SIG-M5 treated with dmso at 0.1 percent for 504 hours (cell line): ENCODE measurements at regions not wholly inside any gene's neighbourhood (a gene's known extent, or its start where the extent isn't known, plus 50 kb on each side); places are given as distances from the start of the nearest gene placed in this dataset.

ENCODE experiments used
- DNase-seq: peaks from one replicate; lab custom pipeline; 2025; ENCODE audit not compliant: unreplicated experiment; lab: John Stamatoyannopoulos, UW

- DNase-seq, result no peak
These were observed 109.2 kb upstream of the PCDH18 start for GRCh38 chr4:137641544-137641943.

DNA sequence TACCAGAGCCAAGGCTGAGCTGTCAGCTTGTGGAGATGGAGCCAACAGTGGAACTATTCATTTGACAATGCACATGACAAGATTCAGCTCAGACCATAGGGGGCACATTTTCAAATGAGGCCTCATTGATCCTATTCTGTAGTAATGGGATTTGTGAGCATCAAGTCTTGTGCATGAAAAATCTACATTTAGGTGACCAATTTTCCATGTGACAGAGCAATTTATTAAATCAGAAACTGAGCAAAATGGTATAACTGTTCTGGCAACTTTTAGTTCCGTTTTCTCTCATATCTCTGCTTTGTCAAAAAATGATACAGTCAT is 108.5 kb upstream of the PCDH18 start:
- DNase-seq, result no peak

GRCh38 chr4:137640156-137640837 is 108.0 kb upstream of the PCDH18 start:
- DNase-seq, result no peak

GRCh38 chr4:137638934-137639333 is 106.6 kb upstream of the PCDH18 start:
- DNase-seq, result no peak

GRCh38 chr4:137635601-137636000 is 103.3 kb upstream of the PCDH18 start:
- DNase-seq, result no peak

DNA sequence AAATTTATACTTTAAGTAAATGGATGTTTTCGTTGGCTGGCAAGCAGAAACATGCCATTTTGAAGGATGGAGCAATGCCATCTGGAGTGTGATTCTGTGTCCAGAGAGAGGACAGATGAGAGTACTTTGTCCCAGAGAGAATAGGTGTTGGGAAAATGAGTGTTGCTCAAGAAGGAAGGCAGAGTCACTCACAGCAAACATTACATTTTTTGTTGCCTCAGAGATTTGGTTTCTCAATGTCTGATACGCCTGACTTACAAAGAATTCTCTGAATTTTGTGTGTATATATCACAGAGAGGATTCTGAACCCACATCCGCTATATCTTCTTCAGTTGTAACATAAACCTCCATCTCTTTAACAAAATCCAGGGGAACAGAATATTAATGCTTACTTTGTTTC is 102.8 kb upstream of the PCDH18 start:
- peak; percentile 33 for DNase-seq

DNA sequence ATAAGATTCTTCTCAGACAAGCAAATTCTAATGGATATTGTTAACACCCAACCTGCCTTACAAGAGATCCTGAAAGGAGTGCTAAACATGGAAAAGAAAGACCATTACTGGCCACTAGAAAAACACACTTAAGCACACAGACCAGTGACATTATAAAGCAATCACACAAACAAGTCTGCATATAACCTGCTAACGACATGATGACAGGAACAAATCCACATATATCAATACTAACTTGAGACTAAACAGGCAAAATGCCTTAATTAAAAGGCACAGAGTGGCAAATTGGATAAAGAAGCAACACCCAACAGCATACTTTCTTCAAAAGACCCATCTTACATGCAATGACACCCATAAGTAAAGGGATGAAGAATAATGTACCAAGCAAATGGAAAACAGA is 100.5 kb upstream of the PCDH18 start:
- no peak for DNase-seq

GRCh38 chr4:137631605-137632004 is 99.3 kb upstream of the PCDH18 start:
- no peak for DNase-seq

GRCh38 chr4:137630252-137630651 is 98.0 kb upstream of the PCDH18 start:
- no peak for DNase-seq

DNA sequence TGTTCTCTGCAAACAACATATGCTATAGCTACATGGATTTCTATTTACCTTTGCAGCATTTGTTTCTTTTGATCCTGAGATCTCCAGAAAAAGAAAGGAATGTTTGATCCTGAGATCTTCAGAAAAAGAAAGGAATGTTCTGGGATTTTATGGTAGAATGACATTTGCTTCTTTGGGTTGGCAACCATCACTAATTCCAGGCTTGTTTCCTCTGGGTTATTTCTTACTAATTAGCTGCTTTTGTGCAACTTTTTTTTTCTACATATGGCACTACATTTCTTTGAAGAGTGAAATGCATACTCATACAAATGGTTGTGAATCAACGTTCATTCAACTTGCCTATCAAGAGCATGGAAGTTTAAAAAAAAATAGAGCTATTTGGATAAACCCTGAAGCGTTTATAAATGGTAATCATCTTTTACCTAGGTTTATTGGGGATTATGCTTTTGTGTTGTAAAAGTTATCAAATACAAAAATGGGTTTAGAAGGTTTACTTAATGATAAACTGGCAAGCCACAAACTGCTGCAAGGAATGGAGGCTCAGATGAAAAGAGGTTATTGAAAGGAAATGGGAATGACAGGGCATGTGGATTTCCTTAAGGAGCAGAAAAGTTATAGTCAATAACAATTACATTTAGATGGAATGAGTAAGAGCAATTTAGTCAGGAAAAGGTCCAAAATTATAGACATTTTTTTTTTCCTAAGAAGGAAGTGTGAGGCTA is 95.6 kb upstream of the PCDH18 start:
- no peak for DNase-seq

DNA sequence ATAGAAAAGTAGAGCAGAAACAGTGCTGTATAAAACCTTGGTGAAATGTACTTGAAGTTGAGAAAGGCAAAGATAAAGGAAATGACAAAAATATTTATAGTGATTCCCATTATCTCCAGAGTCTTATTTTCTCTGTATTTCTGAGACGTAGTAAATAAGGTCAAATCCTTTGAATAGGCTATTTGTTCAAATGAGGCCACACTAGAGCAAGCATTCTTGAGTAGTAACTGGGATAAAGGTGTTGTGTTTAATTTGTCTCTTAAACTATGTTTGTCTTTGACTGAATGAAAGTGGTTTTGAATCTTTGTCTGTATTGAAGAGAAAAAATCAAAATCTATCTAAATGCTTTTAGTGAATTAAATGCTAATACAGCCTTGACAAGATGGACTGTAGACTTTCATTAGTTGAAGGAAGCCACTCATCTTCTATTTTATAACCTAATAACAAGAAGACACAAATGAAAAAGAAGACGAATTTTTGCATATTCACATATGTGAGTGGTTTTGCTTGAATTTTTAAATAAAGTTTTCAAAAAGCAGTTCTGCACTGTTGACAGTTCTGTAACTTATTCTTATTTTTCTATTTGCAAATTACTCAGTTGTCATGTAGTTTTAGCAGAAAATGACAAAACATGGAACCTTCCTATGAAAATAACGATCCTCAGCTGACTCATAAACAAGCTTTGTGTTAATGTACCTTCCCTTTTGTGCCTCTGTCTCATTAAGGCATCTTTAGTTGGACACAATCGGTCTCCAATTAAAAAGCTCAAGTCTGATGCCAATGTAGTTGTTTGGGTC is 94.8 kb upstream of the PCDH18 start:
- DNase-seq, result no peak

GRCh38 chr4:137623013-137623412 is 90.7 kb upstream of the PCDH18 start:
- no peak for DNase-seq

GRCh38 chr4:137621056-137621455 is 88.8 kb upstream of the PCDH18 start:
- no peak for DNase-seq

GRCh38 chr4:137614491-137614890 is 82.2 kb upstream of the PCDH18 start:
- peak; percentile 39 for DNase-seq

GRCh38 chr4:137611998-137612700 is 79.9 kb upstream of the PCDH18 start:
- DNase-seq, result no peak

GRCh38 chr4:137610960-137611359 is 78.7 kb upstream of the PCDH18 start:
- no peak for DNase-seq

GRCh38 chr4:137609718-137610430 is 77.6 kb upstream of the PCDH18 start:
- no peak for DNase-seq

DNA sequence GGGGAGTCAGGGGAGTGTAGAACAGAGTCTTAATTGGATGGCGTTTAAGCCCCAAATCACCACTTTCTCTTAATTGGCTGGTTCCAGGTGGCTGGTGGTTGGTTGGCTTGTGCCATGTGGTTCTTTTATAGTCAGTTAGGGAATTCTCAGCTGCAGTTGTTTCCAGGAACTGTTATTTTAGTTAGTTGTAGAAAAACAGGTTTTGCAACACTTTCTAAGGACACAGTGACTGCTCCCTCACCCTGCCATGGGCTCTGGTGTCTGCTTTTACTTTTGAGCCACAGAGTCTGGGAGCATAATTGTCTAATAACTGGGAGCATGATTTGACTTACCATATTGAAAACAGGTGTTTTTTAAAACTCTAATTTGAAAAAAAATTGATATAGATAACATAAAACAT is 75.8 kb upstream of the PCDH18 start:
- DNase-seq, result no peak

DNA sequence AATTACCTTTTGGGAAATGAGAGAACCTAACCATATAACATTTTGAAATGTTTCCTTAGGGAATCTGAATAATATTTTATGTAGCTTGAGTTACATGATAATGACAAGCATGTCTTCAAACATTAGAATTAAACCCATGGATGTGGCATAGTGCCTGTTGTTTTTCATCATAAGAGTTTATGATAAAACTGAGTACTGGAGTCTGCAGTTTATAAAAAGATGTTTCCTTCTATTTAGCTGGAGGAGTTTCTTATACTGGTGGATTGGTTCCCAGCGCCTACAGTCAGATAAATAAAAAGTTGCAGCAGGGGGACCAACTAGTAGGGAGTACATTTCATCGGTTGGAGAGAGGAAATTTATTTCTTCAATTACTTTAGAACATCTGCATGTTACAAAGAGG is 70.1 kb upstream of the PCDH18 start:
- no peak for DNase-seq

- no peak for DNase-seq
These were observed 69.6 kb upstream of the PCDH18 start for GRCh38 chr4:137601934-137602333.

GRCh38 chr4:137599734-137600133 is 67.4 kb upstream of the PCDH18 start:
- DNase-seq, result no peak
